K562 (cell line): ENCODE measurements at regions not wholly inside any gene's neighbourhood (a gene's known extent, or its start where the extent isn't known, plus 50 kb on each side); places are given as distances from the start of the nearest gene placed in this dataset.

ENCODE experiments used
- ATAC-seq: fragments of 200-7000 bp; cut with Tn5 transposase; 3 replicates; pipeline ENCODE4 v1.9.1; 2020; ENCODE audit warnings: moderate library complexity
- BruUV-seq: library from RNA; stranded (reverse); fragments of 400-500 nt; replicated peaks from 2 replicates; lab custom pipeline; 2021; lab: Mats Ljungman, UMichigan
- CTCF ChIA-PET: fragments of 300-600 bp; formaldehyde crosslinking; extraction: SDS; loops from one replicate; lab custom pipeline; 2021; ENCODE audit warnings: low intra/inter-chr PET ratio; lab: Yijun Ruan, JAX
- POLR2A ChIA-PET: fragments of 300-600, 350-650 bp; sonication (Branson Sonifier 250); formaldehyde crosslinking; extraction: SDS; loops from one replicate; lab custom pipeline; 2021; ENCODE audit warnings: antibody characterized with exemption, inconsistent platforms; lab: Yijun Ruan, JAX
- DNase-seq, 4 experiments: peaks; one replicate each; pipeline versions ENCODE4 v3.0.0 to v3.0.0-alpha.2; 2011 to 2018; ENCODE audit warnings: low spot score in 3 of 4, mixed read lengths in 3 of 4; ENCODE audit errors: extremely low read depth in 1 of 4
- FAIRE-seq: peaks from 2 replicates; lab custom pipeline; 2011; peaks lifted over from hg19 to GRCh38; lab: Jason Lieb, UNC
- H2AFZ ChIP-seq: 2 replicates; pipeline ENCODE4 v1.6.0; 2011; ENCODE audit warnings: low read depth, low read length, control low read depth, inconsistent platforms
- H3K27ac ChIP-seq: fragments of 200-600 bp; 3 replicates; pipeline ENCODE4 v1.8.0; 2011; ENCODE audit warnings: low read depth, mild to moderate bottlenecking, control low read depth, inconsistent platforms, low read length, moderate library complexity, mixed read lengths; ENCODE audit errors: extremely low read depth
- H3K27me3 ChIP-seq, 2 experiments: fragments of 300-600 bp in 1 of 2; 2 replicates in 1 of 2; 3 replicates in 1 of 2; pipeline versions ENCODE4 v1.6.0 to v1.8.0; 2011; ENCODE audit warnings: inconsistent platforms in 2 of 2, low read length in 2 of 2, mild to moderate bottlenecking in 1 of 2, mixed read lengths in 1 of 2, moderate library complexity in 1 of 2; ENCODE audit not compliant: control insufficient read depth in 2 of 2, insufficient read depth in 2 of 2
- H3K36me3 ChIP-seq: fragments of 300-600 bp; 3 replicates; pipeline ENCODE4 v1.8.0; 2011; ENCODE audit warnings: mild to moderate bottlenecking, low read length, inconsistent platforms; ENCODE audit not compliant: control insufficient read depth, insufficient read depth
- H3K4me1 ChIP-seq, 2 experiments: fragments of 200-600 bp in 1 of 2; replicated peaks in 1 of 2; 2 replicates in 1 of 2; 3 replicates in 1 of 2; pipeline versions ENCODE4 v1.5.1 to v1.8.0; 2011; ENCODE audit warnings: inconsistent platforms in 2 of 2, low read length in 2 of 2, mild to moderate bottlenecking in 1 of 2, mixed read lengths in 1 of 2, moderate library complexity in 1 of 2; ENCODE audit not compliant: control insufficient read depth in 2 of 2, insufficient read depth in 2 of 2
- H3K4me2 ChIP-seq: 2 replicates; pipeline ENCODE4 v1.6.1; 2011; ENCODE audit warnings: low read length, control low read depth, inconsistent platforms, mixed read lengths; ENCODE audit not compliant: insufficient read depth
- H3K4me3 ChIP-seq: fragments of 200-600 bp; sonication (generic), shearing (Covaris generic); 2 replicates; pipeline ENCODE4 v1.5.1; 2016; ENCODE audit warnings: control low read depth, inconsistent platforms
- H3K79me2 ChIP-seq: fragments of 200-600 bp; 3 replicates; pipeline ENCODE4 v1.8.0; 2011; ENCODE audit warnings: low read length, inconsistent platforms; ENCODE audit not compliant: control insufficient read depth, insufficient read depth
- H3K9ac ChIP-seq, 2 experiments: 2 replicates each; pipeline versions ENCODE4 v1.6.0 to v1.6.1; 2011; ENCODE audit warnings: low read depth in 2 of 2, low read length in 2 of 2, control low read depth in 1 of 2, inconsistent platforms in 1 of 2, mild to moderate bottlenecking in 1 of 2, mixed read lengths in 1 of 2; ENCODE audit not compliant: insufficient read depth in 1 of 2
- H3K9me1 ChIP-seq: one replicate; pipeline ENCODE4 v1.6.0; 2011; ENCODE audit warnings: inconsistent platforms, mild to moderate bottlenecking, low read length, moderate library complexity; ENCODE audit not compliant: control insufficient read depth, insufficient read depth
- H3K9me3 ChIP-seq: replicated peaks from 2 replicates; pipeline ENCODE4 v1.5.1; 2011; ENCODE audit warnings: low read depth, low read length, inconsistent platforms; ENCODE audit not compliant: control insufficient read depth, insufficient read depth
- H4K20me1 ChIP-seq: replicated peaks from 2 replicates; pipeline ENCODE4 v1.6.1; 2011; ENCODE audit warnings: low read length, inconsistent platforms, mixed read lengths; ENCODE audit not compliant: control insufficient read depth, insufficient read depth
- CSDE1 ChIP-seq, 2 experiments: fragments of 450-650 bp; IDR thresholded peaks; 2 replicates each; pipeline ENCODE4 v1.6.1; 2016; ENCODE audit warnings: mild to moderate bottlenecking in 1 of 2
- EP400 ChIP-seq: fragments of 450-650 bp; IDR thresholded peaks from 2 replicates; pipeline ENCODE4 v1.6.1; 2017; ENCODE audit warnings: antibody characterized with exemption, mild to moderate bottlenecking, moderate library complexity
- MEIS2 ChIP-seq: fragments of 450-650 bp; IDR thresholded peaks from 2 replicates; pipeline ENCODE4 v1.6.1; 2014; ENCODE audit warnings: mild to moderate bottlenecking; ENCODE audit not compliant: partially characterized antibody
- MYC ChIP-seq, 2 experiments: fragments of 250-450 bp in 1 of 2; sonication (Bioruptor Pico) in 1 of 2; IDR thresholded peaks; 2 replicates each; pipeline versions ENCODE4 v1.5.1 to v1.6.1; 2012 to 2021; ENCODE audit warnings: low read depth in 2 of 2, borderline replicate concordance in 1 of 2, improper control_type of control experiment in 1 of 2, low read length in 1 of 2, mild to moderate bottlenecking in 1 of 2, moderate library complexity in 1 of 2
- POLR2H ChIP-seq: IDR thresholded peaks from 2 replicates; pipeline ENCODE4 v1.6.1; 2016; ENCODE audit warnings: missing genetic modification characterization, low read depth, mild to moderate bottlenecking, control low read depth, missing compliant biosample characterization, moderate library complexity
- PURB ChIP-seq: sonication (generic); formaldehyde crosslinking; IDR thresholded peaks from 2 replicates; pipeline ENCODE4 v1.9.0; 2021; ENCODE audit warnings: low read depth, mild to moderate bottlenecking, missing genetic modification reagents
- TRIM24 ChIP-seq, 2 experiments: fragments of 450-650 bp; IDR thresholded peaks; 2 replicates each; pipeline ENCODE4 v1.6.1; 2016
- XRCC5 ChIP-seq: fragments of 200-400 bp; formaldehyde crosslinking; IDR thresholded peaks from 2 replicates; pipeline ENCODE4 v1.6.1; 2017; ENCODE audit warnings: low read depth, mild to moderate bottlenecking, low read length
- ZBED1 ChIP-seq: IDR thresholded peaks from 2 replicates; pipeline ENCODE4 v1.6.1; 2014
- ZBTB8A ChIP-seq: fragments of 450-650 bp; IDR thresholded peaks from 2 replicates; pipeline ENCODE4 v1.6.1; 2018; ENCODE audit warnings: mild to moderate bottlenecking, moderate library complexity; ENCODE audit not compliant: partially characterized antibody
- ZNF184 ChIP-seq: sonication (generic); formaldehyde crosslinking; IDR thresholded peaks from 2 replicates; pipeline ENCODE4 v1.5.0; 2020; ENCODE audit warnings: missing genetic modification reagents
- WGBS: fragments of 100-300 bp; shearing (Covaris generic); methylation state at CpG from one replicate; pipeline ENCODE4 v1.1.6; 2016; ENCODE audit warnings: low coverage, mixed read lengths; ENCODE audit not compliant: insufficient coverage; ENCODE audit errors: missing lambda C conversion rate; 5-methylcytosine and 5-hydroxymethylcytosine counted together
- in situ Hi-C: fragments of 300-500 bp; cut with MboI; formaldehyde crosslinking; loops from 4 replicates; pipeline ENCODE4 v1.15.0; 2018; ENCODE audit warnings: inconsistent platforms, mixed read lengths
- intact Hi-C: fragments of 100-400 bp; cut with micrococcal nuclease; formaldehyde crosslinking; loops from 2 replicates; pipeline ENCODE4 v1.14.2; 2022
- TF ChIP-seq, protein P1 (sequence below): IDR thresholded peaks from 3 replicates; pipeline ENCODE4 v1.6.1; 2011; ENCODE audit warnings: borderline replicate concordance, mild to moderate bottlenecking; ENCODE audit not compliant: insufficient read length, insufficient read depth

- POLR2A ChIA-PET: no interaction called here
- Histone ChIP-seq H3K4me1 (no peaks in the 10 kb centered on the region), H3K9me3 (no peaks in the 10 kb centered on the region; the same call in 1 of the 2 replicates), H3K4me3 (no peak overlapping the region), H3K79me2 (no peaks in the 10 kb centered on the region), H4K20me1 (no peaks in the 10 kb centered on the region), H3K27me3 (no peaks in the 10 kb centered on the region), H2AFZ (no peak overlapping the region), H3K4me2 (no peak overlapping the region), H3K27ac (no peak overlapping the region), H3K36me3 (no peaks in the 10 kb centered on the region), H3K9ac (no peak overlapping the region), H3K9me1 (no peaks in the 10 kb centered on the region)
- BruUV-seq: no TSS peak
- no peak for FAIRE-seq
- 0% methylated on average over 2 of the region's 2 CpGs for WGBS
- intact Hi-C loops: no loop called here
- CTCF ChIA-PET: no interaction called here
- no peak for ATAC-seq
- TF ChIP-seq, protein P1, sequence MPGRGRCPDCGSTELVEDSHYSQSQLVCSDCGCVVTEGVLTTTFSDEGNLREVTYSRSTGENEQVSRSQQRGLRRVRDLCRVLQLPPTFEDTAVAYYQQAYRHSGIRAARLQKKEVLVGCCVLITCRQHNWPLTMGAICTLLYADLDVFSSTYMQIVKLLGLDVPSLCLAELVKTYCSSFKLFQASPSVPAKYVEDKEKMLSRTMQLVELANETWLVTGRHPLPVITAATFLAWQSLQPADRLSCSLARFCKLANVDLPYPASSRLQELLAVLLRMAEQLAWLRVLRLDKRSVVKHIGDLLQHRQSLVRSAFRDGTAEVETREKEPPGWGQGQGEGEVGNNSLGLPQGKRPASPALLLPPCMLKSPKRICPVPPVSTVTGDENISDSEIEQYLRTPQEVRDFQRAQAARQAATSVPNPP: no peak
- TF ChIP-seq ZBTB8A (no peak), ZNF184 (no peak), PURB (CRISPR knock-in tag) (no peak), MEIS2 (no peak), ZBED1 (no peak)
- in situ Hi-C loops: no loop called here
- DNase-seq: no peak
These were observed 433.6 kb downstream of the GASK1B start for GRCh38 chr4:157739242-157739641.

GRCh38 chr4:157728215-157728614 is 444.6 kb downstream of the GASK1B start:
- intact Hi-C loops: no loop called here
- no peak overlapping the region for H3K4me2 ChIP-seq
- ChIA-PET CTCF (no interaction called here), POLR2A (no interaction called here)
- no peaks in the 10 kb centered on the region for H4K20me1 ChIP-seq
- H3K9me3 ChIP-seq: no peaks in the 10 kb centered on the region
- H3K27me3 ChIP-seq: no peaks in the 10 kb centered on the region
- no peaks in the 10 kb centered on the region for H3K36me3 ChIP-seq
- DNase-seq (no peak), FAIRE-seq (no peak), ATAC-seq (no peak)
- no peak overlapping the region for H3K4me3 ChIP-seq
- in situ Hi-C loops: no loop called here
- H3K9ac ChIP-seq: no peak overlapping the region
- no peak overlapping the region for H2AFZ ChIP-seq
- WGBS: 6% methylated on average over 3 of the region's 3 CpGs
- H3K4me1 ChIP-seq: no peaks in the 10 kb centered on the region
- H3K79me2 ChIP-seq: no peaks in the 10 kb centered on the region
- H3K9me1 ChIP-seq: no peaks in the 10 kb centered on the region
- BruUV-seq: no TSS peak
- no peak overlapping the region for H3K27ac ChIP-seq
- no peak for TF ChIP-seq MYC (IDR thresholded peaks at IDR 0.05; ENCODE audit: low read depth, low read length)
- no peak for TF ChIP-seq MYC (CRISPR knock-in tag; IDR thresholded peaks at IDR 0.05; ENCODE audit: borderline replicate concordance, low read depth)
- TF ChIP-seq CSDE1 (IDR thresholded peaks at IDR 0.05): no peak
- TF ChIP-seq TRIM24 (IDR thresholded peaks at IDR 0.05): no peak
- no peak for TF ChIP-seq EP400
- no peak for TF ChIP-seq XRCC5
- TF ChIP-seq POLR2H (tag): no peak
